ENCODE measurements at regions not wholly inside any gene's neighbourhood (a gene's known extent, or its start where the extent isn't known, plus 50 kb on each side); places are given as distances from the start of the nearest gene placed in this dataset.

DNA sequence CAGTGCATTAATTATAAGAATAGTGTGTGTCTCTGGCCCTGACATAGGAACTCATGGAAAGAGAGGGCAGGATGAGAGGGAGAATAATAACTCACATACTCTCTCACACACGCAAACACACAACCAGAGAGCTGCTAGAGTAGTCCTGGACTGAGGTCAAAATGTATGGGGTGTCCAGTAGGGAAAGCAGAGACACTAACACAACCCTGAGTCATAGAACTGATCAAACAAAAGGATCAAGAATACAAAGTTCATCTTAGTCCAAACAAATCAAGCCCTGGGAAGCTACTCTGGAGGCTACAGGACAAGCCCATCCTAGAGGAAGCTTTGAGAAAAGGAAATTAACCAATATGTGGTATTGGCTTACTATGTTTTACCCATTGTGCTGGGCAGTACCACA is 178.5 kb upstream of the GUCY1A2 start:
- Histone ChIP-seq H3K4me1 (no peaks in the 10 kb centered on the region), H3K9me3 (peaks cover 0 to 28% (median 10%) of the 10 kb centered on the region in 11 donors), H3K27me3 (no peaks in the 10 kb centered on the region), H3K4me3 (no peak overlapping the region), H3K27ac (no peak overlapping the region), H3K36me3 (no peaks in the 10 kb centered on the region)
- intact Hi-C loops (cut with DNase I): no loop called here
- no peak for ATAC-seq
- WGBS, 2 donors: 73 to 86% methylated on average over 1 of the region's 1 CpG
- TF ChIP-seq, protein P1, sequence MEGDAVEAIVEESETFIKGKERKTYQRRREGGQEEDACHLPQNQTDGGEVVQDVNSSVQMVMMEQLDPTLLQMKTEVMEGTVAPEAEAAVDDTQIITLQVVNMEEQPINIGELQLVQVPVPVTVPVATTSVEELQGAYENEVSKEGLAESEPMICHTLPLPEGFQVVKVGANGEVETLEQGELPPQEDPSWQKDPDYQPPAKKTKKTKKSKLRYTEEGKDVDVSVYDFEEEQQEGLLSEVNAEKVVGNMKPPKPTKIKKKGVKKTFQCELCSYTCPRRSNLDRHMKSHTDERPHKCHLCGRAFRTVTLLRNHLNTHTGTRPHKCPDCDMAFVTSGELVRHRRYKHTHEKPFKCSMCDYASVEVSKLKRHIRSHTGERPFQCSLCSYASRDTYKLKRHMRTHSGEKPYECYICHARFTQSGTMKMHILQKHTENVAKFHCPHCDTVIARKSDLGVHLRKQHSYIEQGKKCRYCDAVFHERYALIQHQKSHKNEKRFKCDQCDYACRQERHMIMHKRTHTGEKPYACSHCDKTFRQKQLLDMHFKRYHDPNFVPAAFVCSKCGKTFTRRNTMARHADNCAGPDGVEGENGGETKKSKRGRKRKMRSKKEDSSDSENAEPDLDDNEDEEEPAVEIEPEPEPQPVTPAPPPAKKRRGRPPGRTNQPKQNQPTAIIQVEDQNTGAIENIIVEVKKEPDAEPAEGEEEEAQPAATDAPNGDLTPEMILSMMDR (IDR thresholded peaks at IDR 0.05): no peak
- DNase-seq: no peak

DNA sequence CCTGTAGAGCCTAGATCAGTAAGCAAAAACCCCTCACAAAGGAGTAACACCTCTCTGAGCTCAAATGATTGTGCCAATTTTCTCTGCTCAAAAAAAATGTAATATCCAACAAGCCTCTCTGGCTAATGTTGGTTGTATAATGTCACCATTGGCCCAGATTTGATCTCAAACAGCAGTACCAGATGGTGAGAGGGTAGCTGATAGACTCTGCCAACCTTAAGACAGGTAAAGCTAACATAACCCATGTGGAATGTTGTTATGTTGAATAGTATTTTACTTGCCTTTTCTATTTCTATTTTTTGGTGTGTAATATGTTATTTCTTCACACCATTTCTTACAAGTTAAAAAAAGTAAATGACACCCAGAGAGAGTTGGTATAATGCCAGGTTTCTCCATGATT is 166.7 kb upstream of the GUCY1A2 start:
- Histone ChIP-seq H3K4me3 (no peak overlapping the region), H3K9me3 (peaks cover 0 to 4% (median 0%) of the 10 kb centered on the region in 11 donors), H3K4me1 (no peaks in the 10 kb centered on the region), H3K36me3 (no peaks in the 10 kb centered on the region), H3K27me3 (no peaks in the 10 kb centered on the region), H3K27ac (no peak overlapping the region)
- ATAC-seq (no peak), DNase-seq (no peak)
- TF ChIP-seq, protein P1 (IDR thresholded peaks at IDR 0.05): no peak
- intact Hi-C loops (cut with DNase I): no loop called here

DNA sequence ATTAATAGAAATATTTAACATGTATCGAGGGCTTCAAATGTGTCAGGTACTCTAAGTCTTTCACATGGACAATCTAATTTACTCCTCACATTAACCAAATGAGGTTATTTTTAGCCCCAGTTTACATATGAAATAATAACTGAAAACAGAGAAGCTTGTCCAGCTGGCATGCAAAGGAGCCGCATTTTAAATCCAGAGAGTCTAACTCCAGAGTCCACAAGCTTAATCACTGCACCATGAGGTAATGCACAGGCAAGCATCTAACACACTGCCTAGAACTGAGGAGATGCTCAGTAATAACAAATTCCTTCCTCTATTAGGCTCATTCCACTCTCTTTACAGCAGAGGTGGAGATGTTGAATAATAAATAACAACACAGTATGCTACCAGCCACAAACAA is 165.7 kb upstream of the GUCY1A2 start:
- TF ChIP-seq, protein P1 (IDR thresholded peaks at IDR 0.05): no peak
- Histone ChIP-seq H3K4me1 (no peaks in the 10 kb centered on the region), H3K4me3 (no peak overlapping the region), H3K36me3 (no peaks in the 10 kb centered on the region), H3K27ac (no peak overlapping the region), H3K27me3 (no peaks in the 10 kb centered on the region), H3K9me3 (no peaks in the 10 kb centered on the region)
- intact Hi-C loops (cut with DNase I): no loop called here
- WGBS, 2 donors: 74 to 91% methylated on average over 2 of the region's 2 CpGs
- DNase-seq (no peak), ATAC-seq (no peak)

DNA sequence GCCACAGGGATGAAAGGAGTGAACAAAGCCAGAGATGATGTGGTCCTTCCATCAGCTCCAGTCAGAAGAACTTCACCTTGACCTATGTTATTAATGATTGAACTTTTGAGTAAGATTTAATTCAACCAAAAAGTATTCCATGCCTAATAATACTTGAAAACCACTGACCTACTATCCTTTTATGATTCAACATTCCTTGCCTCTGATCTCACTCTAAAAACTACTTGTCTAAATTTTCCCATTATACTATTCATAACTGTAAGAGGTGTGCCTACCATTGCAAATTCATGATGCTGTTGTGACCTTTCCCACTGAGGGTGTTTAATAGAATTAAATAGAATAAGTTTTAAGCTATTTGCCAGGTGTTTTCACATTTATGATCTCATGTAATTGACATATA is 164.7 kb upstream of the GUCY1A2 start:
- no peaks in the 10 kb centered on the region for H3K27me3 ChIP-seq
- ATAC-seq (no peak), DNase-seq (no peak)
- no peaks in the 10 kb centered on the region for H3K36me3 ChIP-seq
- no peak overlapping the region for H3K4me3 ChIP-seq
- no peak overlapping the region for H3K27ac ChIP-seq
- intact Hi-C loops (cut with DNase I): no loop called here
- H3K4me1 ChIP-seq: no peaks in the 10 kb centered on the region
- peaks cover 0 to 1% (median 0%) of the 10 kb centered on the region in 11 donors for H3K9me3 ChIP-seq
- TF ChIP-seq, protein P1 (IDR thresholded peaks at IDR 0.05): no peak

DNA sequence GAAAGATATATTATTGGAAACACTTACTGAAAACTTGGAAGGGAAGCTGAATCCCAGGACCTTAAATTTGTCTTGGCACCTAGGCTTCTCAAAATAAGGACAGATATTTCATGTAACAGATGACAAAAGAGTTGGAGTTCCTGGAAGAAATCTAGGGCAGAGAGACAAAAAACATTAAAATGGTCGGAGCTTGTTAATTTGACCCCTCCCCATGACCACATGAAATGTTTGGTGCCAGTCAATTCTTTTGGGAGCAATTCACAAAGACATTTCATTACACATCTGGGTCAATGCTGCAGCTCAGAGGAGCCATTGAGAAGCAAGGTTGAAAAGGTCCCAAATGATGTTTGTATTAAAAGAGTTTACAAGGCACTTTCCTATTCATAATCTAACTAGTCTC is 162.0 kb upstream of the GUCY1A2 start:
- peaks cover 0 to 12% (median 0%) of the 10 kb centered on the region in 11 donors for H3K9me3 ChIP-seq
- no peak overlapping the region for H3K4me3 ChIP-seq
- H3K36me3 ChIP-seq: no peaks in the 10 kb centered on the region
- DNase-seq (no peak), ATAC-seq (no peak)
- H3K4me1 ChIP-seq: no peaks in the 10 kb centered on the region
- 43 to 48% methylated on average over 1 of the region's 1 CpG for WGBS, 2 donors
- intact Hi-C loops (cut with DNase I): no loop called here
- H3K27me3 ChIP-seq: no peaks in the 10 kb centered on the region
- TF ChIP-seq, protein P1 (IDR thresholded peaks at IDR 0.05): no peak
- H3K27ac ChIP-seq: no peak overlapping the region

Measured in heart right ventricle (tissue), 16 donors.